CD4-positive, alpha-beta T cell treated with Interleukin-1 beta for 1 hour (primary cell): ENCODE measurements at regions not wholly inside any gene's neighbourhood (a gene's known extent, or its start where the extent isn't known, plus 50 kb on each side); places are given as distances from the start of the nearest gene placed in this dataset.
"Not testable (repeated sequence)": the region's sequence is repeated elsewhere in the genome, so short reads cannot be mapped to it uniquely, and the experiment has no call there.

ENCODE experiments used
- DNase-seq, 2 donors: peaks; one replicate each; pipeline ENCODE4 v3.0.0-alpha.2; 2020 to 2022

GRCh38 chr16:21361612-21362227 is 83.6 kb upstream of the CRYM start:
- not testable (repeated sequence) for DNase-seq

GRCh38 chr16:21361045-21361444 is 83.0 kb upstream of the CRYM start:
- not testable (repeated sequence) for DNase-seq

DNA sequence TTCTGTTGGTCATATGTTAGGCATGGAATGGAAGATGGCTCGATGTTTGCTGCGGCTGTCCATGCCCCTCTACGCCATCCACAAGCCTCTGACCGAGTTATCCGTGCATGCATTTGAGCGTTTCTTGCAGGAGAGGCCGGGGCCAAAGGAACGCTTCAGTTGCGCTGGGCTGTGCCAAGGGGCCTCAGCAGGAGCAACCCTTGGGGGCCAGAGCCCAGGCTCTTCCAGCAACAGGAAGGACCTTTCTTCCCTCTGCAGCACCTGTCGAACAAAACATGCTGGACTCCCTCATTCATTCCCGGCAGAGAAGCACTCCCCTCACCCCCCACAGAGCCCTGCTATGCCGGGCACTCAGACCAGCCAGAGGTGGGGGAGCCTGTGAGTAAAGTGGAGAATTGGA is 81.4 kb upstream of the CRYM start:
- DNase-seq: not testable (repeated sequence)

DNA sequence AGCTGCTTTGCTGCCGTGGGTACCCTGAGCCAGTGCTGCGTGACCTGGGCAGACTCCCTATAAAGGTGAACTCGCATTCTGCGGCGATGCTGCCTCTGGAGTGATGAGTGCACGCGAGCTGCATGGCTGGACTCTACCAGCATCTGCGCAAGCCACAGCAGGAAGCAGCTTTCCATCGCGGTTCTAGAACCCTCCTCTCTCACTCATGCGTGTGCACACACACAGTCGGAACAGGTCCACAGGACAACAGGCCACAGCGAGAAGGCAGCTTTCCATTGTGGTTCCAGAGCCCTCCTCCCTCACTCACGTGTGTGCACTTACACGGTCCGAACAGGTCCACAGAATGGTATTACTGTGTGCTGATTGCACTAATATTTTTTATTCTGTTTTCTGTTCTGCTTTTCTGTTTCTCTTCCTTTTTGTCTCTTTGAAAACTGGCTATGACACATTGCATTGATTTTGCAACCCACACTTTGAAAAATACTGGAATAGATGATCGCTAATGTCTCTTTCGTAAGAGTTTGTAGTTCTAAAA is 80.2 kb upstream of the CRYM start:
- peak; percentile 10 to 78 for DNase-seq

DNA sequence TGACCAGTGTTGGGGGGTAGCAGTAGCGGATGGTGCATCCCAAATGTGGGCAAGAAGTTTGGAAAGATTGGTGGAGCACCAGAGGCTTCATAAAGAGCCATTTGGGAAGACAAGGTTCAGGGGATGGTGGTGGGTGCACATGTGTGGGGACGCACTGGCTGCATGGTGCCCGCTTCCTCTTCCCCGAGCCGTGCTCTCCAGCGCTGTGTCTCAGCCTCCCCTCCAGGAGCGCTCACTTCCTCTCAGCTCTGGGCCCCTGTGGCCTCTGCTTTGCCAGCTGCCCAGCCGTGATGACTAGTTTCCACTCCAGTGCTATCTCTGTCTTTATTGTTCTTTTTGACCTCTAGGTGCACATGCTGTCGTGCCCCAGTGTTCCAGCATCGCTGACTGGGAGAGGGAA is 78.2 kb upstream of the CRYM start:
- peak in 1 of 2 donors; percentile 62 for DNase-seq

- DNase-seq: not testable (repeated sequence)
Observed at GRCh38 chr16:21351433-21351832, 73.3 kb upstream of the CRYM start.

- DNase-seq: not testable (repeated sequence)
Observed at GRCh38 chr16:21350851-21351250, 72.8 kb upstream of the CRYM start.

DNA sequence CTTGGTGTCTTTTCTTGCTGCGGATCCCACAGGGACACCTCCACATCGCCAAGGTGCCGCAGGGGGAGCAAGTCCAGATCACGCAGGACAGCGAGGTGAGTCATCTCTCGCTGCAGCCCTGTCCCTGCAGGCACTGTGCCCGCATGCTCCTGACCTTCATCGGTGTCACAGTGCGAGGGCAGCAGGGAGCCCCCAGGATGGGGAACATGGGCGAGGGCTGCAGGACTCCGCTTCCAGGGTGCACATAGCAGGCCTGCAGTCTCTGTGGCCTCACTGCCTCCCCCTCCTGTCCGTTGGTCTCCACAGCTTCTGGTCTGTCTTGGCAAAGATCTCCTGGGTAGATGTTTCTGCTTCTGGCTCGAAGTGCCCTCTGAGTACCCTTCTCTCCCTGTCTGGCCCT is 71.2 kb upstream of the CRYM start:
- DNase-seq: not testable (repeated sequence)

DNA sequence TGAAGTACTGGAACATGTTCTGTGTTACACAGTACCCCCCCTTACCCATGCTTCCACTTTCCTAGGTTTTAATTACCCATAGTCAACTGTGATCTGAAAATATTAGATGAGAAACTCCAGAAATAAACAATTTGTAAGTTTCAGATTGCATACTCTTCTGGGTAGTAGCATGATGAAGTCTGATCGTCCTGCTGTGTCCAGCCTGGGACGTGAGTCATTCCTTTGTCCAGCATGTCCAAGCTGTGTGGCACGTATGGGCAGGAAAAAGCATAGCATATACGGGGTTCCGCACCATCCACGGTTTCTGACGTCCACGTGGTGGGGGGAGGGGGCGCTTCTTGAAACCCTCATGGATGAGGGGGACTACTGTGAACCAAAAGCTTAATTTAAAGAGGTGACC is 70.7 kb upstream of the CRYM start:
- DNase-seq: not testable (repeated sequence)

- DNase-seq: not testable (repeated sequence)
Observed at GRCh38 chr16:21347538-21347937, 69.4 kb upstream of the CRYM start.

- not testable (repeated sequence) for DNase-seq
Observed at GRCh38 chr16:21346756-21347491, 68.8 kb upstream of the CRYM start.

DNA sequence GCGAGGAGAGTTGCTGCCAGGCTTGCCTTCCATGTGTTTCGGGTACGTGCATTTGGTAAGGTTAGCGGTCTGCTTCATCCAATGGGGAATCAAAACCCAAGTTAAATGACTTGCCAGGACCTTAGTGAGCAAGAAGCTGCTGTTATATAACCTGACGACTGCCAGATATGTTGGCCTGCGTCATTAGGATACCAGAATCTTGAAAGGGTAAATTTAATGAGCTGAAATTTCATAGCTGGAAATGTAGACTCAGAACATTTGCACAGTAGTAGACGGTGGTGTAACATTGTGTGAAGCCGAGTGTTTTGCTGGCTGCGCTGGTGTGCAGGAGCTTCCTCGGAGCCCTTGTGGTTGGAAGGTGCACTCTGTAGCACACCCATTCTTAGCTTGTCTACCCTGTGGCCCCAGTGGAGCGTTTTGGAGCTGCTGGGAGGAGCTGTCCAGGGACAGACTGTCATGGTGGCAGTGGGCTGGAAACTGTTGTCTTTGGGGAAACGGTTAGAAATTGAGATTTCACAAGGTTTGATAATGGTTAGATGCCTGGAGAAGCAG is 66.3 kb upstream of the CRYM start:
- not testable (repeated sequence) for DNase-seq

DNA sequence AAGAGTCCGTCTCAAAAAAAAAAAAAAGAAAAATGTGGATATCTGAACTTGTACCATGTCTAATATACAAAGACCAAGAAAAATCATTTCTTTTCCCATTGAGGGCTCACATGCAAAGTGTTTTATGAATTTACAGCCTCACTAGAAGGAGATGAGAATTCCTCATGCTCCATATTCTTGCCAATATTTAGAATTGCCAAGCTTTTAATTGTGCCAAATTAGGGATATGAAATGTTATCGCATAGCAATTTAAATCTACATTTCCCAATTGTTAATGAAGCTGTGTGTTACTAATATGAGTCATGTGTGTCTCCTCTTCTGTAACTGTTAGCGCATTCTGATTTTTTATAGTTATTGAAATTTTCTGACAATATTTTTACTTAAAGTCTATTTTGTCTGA is 63.0 kb upstream of the CRYM start:
- DNase-seq: no peak

- DNase-seq: no peak
Observed at GRCh38 chr16:21339941-21340340, 61.9 kb upstream of the CRYM start.

DNA sequence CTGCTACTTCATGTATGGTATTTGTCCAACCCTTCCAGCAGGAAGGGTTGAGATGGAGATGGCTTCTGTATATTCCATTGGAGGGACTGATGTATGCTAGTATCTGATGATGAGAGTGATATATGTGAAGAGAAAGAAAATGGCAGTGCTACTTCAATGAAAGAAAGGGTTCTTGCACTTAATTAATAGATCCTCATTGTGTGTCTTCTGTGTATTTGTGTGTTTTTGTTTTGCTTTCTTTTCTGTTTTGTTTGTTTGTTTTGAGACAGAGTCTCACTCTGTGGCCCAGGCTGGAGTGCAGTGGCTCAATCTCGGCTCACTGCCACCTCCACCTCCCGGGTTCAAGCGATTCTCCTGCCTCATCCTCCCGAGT is 61.2 kb upstream of the CRYM start:
- DNase-seq: no peak

DNA sequence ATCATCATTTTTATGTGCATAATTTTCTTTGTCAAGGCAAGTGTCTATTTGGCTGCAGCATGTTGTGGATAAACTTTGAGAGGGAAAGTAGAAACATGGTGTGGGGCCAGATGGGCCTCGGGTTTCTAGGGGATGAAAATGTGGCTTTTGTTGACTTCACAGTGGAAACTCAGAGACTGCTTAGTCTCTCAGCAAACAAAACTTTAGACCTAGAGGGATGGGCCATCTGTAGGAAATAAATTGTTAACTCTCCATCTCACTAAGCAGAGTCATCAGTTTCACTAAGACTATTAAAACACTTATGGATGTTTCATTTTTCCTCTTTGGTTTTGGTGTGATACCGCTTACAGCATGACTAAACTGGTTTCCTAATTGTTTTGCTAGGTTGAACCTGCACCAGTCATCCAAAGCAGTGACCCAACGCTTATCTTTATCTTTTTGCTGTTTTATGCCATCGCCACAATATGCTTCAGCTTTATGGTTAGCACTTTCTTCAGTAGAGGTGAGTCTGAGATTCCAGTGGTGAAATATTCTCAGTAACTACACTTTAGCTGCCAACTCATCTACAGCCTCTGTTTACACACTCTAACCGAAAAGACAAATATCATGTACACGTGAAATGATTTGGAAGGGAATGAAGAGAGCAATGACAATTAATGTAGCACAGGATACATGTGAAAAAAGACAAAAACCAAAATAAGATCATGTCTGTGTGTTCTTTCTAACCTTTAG is 60.6 kb upstream of the CRYM start:
- DNase-seq: no peak

DNA sequence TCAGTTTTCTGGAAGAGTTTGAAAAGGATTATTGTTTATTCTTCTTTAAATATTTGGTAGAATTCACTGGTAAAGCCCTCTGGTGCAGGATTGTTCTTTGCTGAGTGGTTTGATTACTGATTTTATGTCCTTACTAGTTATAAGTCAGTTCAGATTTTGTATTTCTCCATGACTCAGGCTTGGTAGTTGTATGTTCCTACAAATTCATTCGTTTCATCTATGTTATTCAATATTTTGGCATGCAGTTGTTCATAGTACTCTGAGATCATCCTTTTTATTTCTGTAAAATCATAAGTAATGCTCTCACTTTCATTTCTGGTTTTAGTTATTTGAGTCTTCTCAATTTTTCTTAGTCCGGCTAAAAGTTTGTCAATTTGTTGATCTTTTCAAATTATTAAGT is 58.1 kb upstream of the CRYM start:
- DNase-seq: no peak

- DNase-seq: not testable (repeated sequence)
Observed at GRCh38 chr16:21334188-21335146, 56.4 kb upstream of the CRYM start.

DNA sequence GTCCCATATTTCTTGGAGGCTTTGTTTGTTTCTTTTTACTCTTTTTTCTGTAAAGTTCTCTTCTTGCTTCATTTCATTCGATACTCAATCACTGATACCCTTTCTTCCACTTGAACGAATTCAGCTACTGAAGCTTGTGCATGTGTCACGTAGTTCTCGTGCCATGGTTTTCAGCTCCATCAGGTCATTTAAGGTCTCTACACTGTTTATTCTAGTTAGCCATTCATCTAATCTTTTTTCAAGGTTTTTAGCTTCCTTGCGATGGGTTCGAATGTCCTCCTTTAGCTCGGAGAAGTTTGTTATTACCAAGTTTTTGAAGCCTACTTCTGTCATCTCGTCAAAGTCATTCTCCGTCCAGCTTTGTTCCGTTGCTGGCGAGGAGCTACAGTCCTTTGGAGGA is 55.6 kb upstream of the CRYM start:
- DNase-seq: not testable (repeated sequence)
